ENCODE measurements at regions not wholly inside any gene's neighbourhood (a gene's known extent, or its start where the extent isn't known, plus 50 kb on each side); places are given as distances from the start of the nearest gene placed in this dataset.

GRCh38 chr22:48233586-48233985 lies 1471.1 kb downstream of the TBC1D22A start:
- no peak for DNase-seq (ENCODE audit: low read depth)

- DNase-seq (ENCODE audit: low read depth): no peak
These were observed 1466.0 kb downstream of the TBC1D22A start for GRCh38 chr22:48228468-48228867.

- no peak for DNase-seq (ENCODE audit: low read depth)
These were observed 1465.0 kb downstream of the TBC1D22A start for GRCh38 chr22:48227341-48228018.

GRCh38 chr22:48226026-48227013 lies 1463.9 kb downstream of the TBC1D22A start:
- no peak for DNase-seq (ENCODE audit: low read depth)

DNA sequence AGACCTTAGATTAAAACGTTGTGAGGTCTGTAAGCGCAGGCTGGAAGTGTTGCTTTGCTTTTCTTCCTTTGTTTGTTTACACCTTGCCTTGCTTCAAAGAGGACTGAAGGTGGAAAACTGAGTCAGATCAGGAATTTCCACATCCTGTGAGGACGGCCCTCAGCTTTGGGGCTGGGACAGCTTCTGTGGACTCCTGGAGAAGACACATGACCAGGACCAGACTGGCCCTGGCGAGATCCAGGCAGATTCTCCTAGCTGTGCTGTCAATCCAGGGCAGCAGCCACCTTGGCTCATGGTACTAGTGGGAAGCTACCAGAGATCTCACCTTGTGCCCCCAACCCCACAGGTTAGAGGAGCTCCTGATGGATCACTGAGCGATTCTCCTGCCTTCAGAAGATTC lies 1461.9 kb downstream of the TBC1D22A start:
- no peak for DNase-seq (ENCODE audit: low read depth)

DNA sequence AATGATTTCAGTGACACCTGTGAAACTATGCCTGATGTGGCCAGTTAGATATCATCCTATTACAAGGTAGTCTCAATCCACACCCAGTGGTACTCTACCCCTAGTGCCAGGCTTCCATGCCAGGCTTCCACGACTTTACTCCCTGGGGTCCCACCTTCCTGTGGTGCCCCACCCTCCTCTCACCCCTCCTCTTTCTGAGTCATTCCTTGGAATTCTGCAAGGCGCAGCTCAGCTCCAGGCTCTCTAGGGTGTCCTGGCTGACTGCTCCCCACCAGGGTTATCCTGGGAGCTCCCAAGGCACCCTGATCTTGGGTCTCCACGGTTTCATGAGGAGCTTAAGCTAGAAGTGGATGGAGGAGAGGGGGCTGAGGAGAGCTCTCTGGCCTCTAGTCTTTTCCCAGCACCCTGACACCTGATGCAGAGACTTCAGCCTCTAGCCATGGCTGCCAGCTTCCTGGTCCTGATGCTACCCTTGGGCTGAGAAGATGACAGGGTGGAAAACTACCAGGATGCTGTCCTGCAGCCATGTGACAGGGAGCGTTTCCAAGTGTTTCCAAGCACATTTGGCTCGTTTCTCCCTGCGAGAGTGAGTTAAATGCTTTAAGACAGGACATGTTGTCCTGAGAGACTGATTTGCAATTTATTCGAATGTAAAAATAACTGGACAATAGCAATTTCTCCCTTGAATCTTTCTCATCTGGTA lies 1461.2 kb downstream of the TBC1D22A start:
- DNase-seq (ENCODE audit: low read depth): no peak

DNA sequence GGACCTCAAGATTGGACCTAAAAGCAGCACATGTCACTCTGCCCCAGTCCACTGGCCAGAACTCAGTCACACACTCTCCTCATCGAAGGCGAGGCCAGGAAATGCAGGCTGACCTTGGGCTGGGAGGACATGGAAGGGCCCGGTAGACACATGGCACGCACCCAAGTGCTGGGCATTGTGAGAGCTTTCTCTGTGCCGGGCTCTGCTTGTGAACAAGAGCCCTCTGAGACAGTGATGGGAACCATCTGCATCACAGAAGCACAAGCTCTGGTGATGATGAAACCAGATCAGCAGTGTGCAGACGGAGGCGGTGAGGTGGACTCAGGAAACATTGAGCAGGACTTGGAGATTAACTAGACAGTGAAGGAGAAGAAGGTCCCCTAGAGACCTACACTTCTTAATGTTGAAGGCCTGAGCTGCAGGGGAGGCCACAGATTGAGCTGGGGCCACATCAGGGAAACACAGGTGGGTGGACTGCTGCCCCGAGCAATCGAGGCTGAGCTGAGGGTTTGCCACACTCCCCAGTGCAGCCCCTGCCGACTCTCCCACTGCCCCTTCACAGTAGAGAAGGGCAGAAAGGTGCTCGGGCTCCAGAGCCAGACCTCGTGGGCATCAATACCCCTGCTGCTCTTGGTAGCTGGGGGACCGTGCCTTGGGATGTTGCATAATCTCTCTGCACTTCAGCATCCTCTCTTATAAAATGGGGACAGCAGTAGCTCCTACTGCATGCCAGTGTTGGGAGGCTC lies 1460.5 kb downstream of the TBC1D22A start:
- no peak for DNase-seq (ENCODE audit: low read depth)

- DNase-seq (ENCODE audit: low read depth): no peak
These were observed 1456.5 kb downstream of the TBC1D22A start for GRCh38 chr22:48218889-48219420.

- no peak for DNase-seq (ENCODE audit: low read depth)
These were observed 1455.1 kb downstream of the TBC1D22A start for GRCh38 chr22:48217596-48217995.

GRCh38 chr22:48212727-48213126 lies 1450.3 kb downstream of the TBC1D22A start:
- no peak for DNase-seq (ENCODE audit: low read depth)

GRCh38 chr22:48210812-48211211 lies 1448.4 kb downstream of the TBC1D22A start:
- DNase-seq (ENCODE audit: low read depth): no peak

DNA sequence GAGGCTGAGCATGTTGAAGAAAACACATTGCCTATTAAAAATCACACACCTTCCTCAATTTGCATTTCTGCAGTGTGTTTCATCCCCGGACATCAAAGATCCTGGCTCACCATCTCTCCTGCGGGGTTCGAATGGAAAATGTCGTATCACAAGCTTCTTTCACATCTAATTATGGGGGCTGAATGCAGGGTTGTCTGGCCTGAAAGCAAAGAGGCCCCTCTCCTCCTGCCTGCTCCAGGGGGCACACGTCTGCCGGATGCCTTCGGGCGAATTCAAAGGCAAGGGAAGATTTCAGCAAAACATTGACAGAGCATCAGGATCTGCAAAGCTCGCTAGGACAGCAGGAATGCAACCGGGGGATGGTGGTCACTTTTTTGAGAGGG lies 1447.7 kb downstream of the TBC1D22A start:
- no peak for DNase-seq (ENCODE audit: low read depth)

DNA sequence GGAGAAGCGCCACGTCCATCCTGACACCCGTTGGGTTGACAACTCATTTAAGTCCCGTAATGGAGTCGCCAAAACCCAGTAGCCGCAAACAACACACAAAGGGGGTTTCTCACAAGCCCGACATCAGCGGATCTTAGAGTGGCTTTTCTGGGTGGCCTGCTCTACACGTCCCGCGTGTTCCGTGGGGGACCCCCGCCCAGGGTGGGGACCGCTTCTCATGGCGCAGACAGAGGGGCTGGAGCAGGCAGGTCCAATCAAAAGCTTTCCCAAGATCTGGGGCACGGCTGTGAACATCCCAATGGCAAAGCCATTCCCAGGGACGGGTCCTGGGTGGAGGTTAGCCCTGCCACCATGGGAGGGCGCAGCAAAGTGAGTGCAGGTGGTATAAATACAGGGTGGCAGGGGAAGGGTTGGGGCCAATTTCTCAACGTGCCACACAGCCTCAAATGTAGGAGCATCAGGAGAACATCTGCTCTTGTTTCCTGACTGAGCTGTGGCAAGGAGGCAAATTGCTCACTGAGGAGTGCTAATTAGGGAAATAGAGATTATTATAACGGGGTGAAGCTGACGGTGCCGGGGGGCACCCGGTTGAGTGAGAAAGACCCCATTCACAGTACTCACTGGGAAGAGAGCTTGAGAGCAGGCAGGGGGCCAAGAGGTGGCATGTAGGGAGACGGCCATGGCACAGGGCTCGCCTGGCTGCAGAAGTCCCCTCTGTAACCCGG lies 1447.2 kb downstream of the TBC1D22A start:
- DNase-seq (ENCODE audit: low read depth): no peak

DNA sequence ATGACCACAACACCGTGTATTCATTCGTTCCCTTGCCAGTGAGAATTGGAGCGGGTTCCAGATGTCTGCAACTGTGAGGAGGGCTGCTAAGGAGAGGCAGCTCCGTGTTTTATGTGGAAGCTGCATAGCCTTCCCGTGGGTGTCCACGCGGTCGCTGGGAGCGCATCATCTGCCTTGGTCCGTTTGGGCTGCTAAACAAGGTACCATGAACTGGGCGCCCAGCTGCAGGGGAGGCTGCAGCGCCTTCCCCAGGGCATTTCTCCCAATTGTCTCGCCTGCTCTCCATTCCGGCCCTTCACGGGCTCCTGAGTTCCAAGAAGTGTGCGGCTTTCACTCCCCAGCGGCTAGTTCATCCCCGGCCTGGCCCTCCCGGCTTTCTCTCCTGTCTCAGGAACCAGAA lies 1446.4 kb downstream of the TBC1D22A start:
- DNase-seq (ENCODE audit: low read depth): no peak

- no peak for DNase-seq (ENCODE audit: low read depth)
These were observed 1445.6 kb downstream of the TBC1D22A start for GRCh38 chr22:48207919-48208535.

DNA sequence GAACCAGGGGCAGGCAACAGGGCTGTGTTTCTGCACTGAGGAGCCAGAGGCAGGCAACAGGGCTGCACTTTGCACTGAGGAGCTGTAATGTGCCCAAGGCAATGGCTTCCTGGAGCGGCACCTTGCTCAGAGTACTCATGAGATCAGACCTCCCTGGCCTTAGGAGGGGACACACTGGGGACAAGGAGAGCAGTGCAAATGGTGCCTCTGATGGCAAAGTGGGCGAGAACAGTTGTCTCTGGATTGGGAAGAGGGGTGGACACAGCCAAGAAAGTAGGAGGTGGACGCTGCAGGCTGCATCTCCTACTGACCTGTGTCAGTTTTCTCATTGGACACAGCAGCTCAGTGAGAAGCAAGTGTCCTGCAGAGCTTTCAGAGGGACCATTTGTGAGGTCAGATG lies 1443.3 kb downstream of the TBC1D22A start:
- DNase-seq (ENCODE audit: low read depth): no peak

DNA sequence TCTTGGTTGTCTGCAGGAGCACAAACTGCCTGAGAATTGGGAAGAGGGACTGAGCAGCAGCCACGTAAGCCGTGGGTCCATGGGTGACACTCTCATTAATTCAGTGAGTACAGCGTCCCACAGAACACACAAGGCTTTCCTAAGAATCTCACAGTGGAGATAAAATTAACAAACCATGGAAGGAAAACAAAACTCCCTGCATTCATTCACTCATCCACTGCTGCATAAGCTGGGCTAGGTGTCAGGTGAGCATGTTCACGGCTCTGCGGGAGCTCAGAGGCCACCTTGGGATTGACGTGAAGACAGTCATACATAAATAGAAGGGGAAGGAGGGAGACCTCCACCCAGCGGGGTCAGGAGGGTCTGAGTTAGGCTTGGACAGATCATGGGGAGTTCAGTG lies 1442.7 kb downstream of the TBC1D22A start:
- no peak for DNase-seq (ENCODE audit: low read depth)

DNA sequence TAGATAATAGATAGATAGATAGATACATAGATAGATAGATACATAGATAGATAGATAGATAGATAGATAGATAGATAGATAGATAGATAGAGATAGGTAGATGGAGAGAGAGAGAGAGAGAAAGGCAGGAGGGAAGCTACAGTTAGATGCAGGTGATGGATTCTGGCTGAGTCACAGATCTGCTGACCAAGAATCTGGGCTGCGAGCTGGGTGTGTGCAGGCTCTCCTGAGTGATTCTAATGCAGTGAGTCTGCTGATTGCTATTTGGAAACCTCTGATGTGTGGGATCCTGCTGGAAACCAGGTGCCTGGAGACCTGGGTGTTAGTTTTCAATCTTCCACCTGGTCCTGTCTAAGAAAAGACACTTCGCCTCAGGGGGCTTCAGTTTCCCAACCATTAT lies 1441.8 kb downstream of the TBC1D22A start:
- DNase-seq (ENCODE audit: low read depth): no peak

DNA sequence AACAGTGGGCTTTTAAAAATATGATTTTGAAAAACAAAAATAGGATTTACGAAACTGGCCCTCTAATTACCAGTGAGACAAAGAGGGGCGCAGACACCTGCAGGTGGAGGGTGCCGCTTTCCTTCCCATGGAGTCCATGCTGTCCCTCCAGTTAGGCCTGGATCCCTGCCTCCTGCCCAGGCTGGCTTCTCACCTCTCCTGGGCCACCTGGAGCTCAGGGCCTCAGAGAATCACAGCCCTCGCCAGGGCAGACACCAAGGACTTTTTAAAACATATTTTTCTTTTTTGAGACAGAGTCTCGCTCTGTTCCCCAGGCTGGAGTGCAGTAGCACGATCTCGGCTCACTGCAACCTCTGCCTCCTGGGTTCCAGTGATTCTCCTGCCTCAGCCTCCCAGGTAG lies 1437.2 kb downstream of the TBC1D22A start:
- DNase-seq (ENCODE audit: low read depth): no peak

Measured in stimulated activated CD8-positive, alpha-beta memory T cell treated with anti-CD3 and anti-CD28 coated beads, Interleukin-12 subunit alpha, Interleukin-12 subunit beta, amount 100 ng/mL, for 4 hours (primary cell).